ENCODE measurements at regions not wholly inside any gene's neighbourhood (a gene's known extent, or its start where the extent isn't known, plus 50 kb on each side); places are given as distances from the start of the nearest gene placed in this dataset.

DNA sequence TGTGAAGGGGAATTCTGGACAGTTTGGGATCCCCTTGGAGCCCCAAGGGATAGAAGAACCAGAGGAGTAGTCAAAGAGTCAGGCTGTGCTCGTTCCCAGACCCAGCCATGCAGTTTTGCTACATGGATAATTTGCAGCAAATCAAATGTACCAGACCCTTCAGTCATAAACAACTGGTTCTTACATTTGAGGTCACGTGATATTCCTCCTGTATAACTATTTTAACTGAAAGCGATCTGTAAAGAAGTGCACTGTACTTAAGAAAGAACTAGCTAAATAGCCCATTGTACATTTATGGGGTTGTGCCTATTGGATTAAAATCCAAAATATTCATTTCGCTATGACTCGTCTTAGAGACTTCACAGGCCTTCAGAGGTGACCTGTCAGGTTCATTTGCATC is 550.2 kb upstream of the TENM3 start:
- no peak overlapping the region for H3K27ac Mint-ChIP-seq (ENCODE audit: low read depth, unreplicated experiment)
- ChIA-PET POLR2A (no interaction called here), CTCF (no interaction called here)
- no peaks in the 10 kb centered on the region for H3K4me1 Mint-ChIP-seq (ENCODE audit: insufficient read depth, unreplicated experiment)
- H3K36me3 Mint-ChIP-seq (ENCODE audit: insufficient read depth, unreplicated experiment): no peaks in the 10 kb centered on the region
- DNase-seq (ENCODE audit: unreplicated experiment): no peak
- intact Hi-C loops (cut with micrococcal nuclease): no loop called here
- H3K9me3 Mint-ChIP-seq (ENCODE audit: unreplicated experiment): no peaks in the 10 kb centered on the region
- H3K4me3 Mint-ChIP-seq (ENCODE audit: unreplicated experiment): no peak overlapping the region
- H3K27me3 Mint-ChIP-seq (ENCODE audit: insufficient read depth, unreplicated experiment): no peaks in the 10 kb centered on the region
- TF ChIP-seq, protein P1, sequence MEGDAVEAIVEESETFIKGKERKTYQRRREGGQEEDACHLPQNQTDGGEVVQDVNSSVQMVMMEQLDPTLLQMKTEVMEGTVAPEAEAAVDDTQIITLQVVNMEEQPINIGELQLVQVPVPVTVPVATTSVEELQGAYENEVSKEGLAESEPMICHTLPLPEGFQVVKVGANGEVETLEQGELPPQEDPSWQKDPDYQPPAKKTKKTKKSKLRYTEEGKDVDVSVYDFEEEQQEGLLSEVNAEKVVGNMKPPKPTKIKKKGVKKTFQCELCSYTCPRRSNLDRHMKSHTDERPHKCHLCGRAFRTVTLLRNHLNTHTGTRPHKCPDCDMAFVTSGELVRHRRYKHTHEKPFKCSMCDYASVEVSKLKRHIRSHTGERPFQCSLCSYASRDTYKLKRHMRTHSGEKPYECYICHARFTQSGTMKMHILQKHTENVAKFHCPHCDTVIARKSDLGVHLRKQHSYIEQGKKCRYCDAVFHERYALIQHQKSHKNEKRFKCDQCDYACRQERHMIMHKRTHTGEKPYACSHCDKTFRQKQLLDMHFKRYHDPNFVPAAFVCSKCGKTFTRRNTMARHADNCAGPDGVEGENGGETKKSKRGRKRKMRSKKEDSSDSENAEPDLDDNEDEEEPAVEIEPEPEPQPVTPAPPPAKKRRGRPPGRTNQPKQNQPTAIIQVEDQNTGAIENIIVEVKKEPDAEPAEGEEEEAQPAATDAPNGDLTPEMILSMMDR (IDR thresholded peaks at IDR 0.05; ENCODE audit: unreplicated experiment): no peak
- no TSS peak for BruUV-seq (replicated peaks)

DNA sequence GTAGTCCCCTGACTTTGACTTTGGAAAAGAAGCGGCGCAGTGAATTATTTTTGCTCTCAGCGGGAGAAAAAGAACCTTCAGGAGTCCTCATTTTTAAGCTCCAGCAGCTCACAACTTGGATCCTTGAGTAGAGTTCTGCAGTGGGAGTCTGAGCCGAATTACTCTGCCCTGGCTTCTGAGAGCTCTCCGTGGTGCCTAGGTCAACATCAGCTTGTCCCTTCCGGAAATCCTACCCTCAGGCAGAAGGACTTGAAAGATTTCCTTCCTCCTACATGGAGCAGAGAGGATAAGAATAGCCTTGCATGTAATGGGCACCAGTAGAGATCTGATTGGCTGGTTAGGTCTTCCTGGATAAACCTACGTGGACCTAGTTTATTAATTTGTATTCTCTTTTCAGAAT is 549.7 kb upstream of the TENM3 start:
- Mint-ChIP-seq H3K9me3 (ENCODE audit: unreplicated experiment) (no peaks in the 10 kb centered on the region), H3K4me1 (ENCODE audit: insufficient read depth, unreplicated experiment) (no peaks in the 10 kb centered on the region), H3K27ac (ENCODE audit: low read depth, unreplicated experiment) (no peak overlapping the region), H3K4me3 (ENCODE audit: unreplicated experiment) (no peak overlapping the region), H3K27me3 (ENCODE audit: insufficient read depth, unreplicated experiment) (no peaks in the 10 kb centered on the region), H3K36me3 (ENCODE audit: insufficient read depth, unreplicated experiment) (no peaks in the 10 kb centered on the region)
- intact Hi-C loops (cut with micrococcal nuclease): no loop called here
- POLR2A ChIA-PET: no interaction called here
- CTCF ChIA-PET: no interaction called here
- no peak for DNase-seq (ENCODE audit: unreplicated experiment)
- TF ChIP-seq, protein P1 (IDR thresholded peaks at IDR 0.05; ENCODE audit: unreplicated experiment): no peak
- no TSS peak for BruUV-seq (replicated peaks)

DNA sequence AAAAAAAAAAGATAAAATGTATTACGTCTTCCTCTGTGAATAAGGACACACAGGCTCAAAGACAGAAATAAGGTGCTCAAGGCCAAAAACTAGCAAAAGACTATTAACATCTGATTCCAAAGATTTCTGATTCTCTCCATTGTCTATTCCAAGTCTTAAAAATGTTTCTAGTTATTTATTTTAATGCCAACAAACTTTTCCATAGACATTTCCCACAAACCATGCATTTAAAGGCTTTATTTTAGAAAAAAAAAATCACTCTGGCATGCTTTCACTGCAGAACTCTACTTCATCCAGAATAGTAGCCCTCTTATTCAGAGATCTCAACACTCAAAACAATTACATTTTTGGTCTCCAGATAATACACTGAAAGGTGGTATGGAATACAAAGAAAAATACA is 545.0 kb upstream of the TENM3 start:
- ChIA-PET POLR2A (no interaction called here), CTCF (interaction anchor here (0.6 to 0.7 kb wide), 2 partner anchors 18 to 440 kb away, joined by 3 read pairs; no protein-coding TSS in a partner anchor)
- intact Hi-C loops (cut with micrococcal nuclease): no loop called here
- Mint-ChIP-seq H3K36me3 (ENCODE audit: insufficient read depth, unreplicated experiment) (no peaks in the 10 kb centered on the region), H3K27ac (ENCODE audit: low read depth, unreplicated experiment) (no peak overlapping the region), H3K27me3 (ENCODE audit: insufficient read depth, unreplicated experiment) (no peaks in the 10 kb centered on the region), H3K4me1 (ENCODE audit: insufficient read depth, unreplicated experiment) (no peaks in the 10 kb centered on the region), H3K4me3 (ENCODE audit: unreplicated experiment) (no peak overlapping the region), H3K9me3 (ENCODE audit: unreplicated experiment) (no peaks in the 10 kb centered on the region)
- BruUV-seq (replicated peaks): no TSS peak
- DNase-seq (ENCODE audit: unreplicated experiment): no peak
- TF ChIP-seq, protein P1 (IDR thresholded peaks at IDR 0.05; ENCODE audit: unreplicated experiment): no peak

DNA sequence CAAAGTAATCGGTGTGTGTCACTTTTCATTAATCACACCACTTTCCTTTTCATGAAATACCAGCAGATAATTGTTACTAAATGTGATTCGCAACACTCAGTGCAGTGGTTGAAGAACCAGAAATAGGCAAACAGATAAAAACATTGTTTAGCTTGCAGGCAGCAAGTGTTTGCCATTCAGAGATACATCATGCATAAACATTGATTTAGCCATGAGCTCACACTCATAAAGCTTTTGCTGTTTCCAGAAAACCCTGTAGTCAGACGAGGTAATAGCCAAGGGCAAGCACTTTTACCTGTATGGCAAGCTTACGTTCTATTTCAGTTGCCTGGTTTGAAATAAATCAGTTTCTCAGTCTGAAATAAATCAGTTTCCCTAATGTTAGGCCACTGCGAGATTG is 542.0 kb upstream of the TENM3 start:
- H3K27ac Mint-ChIP-seq (ENCODE audit: low read depth, unreplicated experiment): no peak overlapping the region
- intact Hi-C loops (cut with micrococcal nuclease): no loop called here
- H3K4me1 Mint-ChIP-seq (ENCODE audit: insufficient read depth, unreplicated experiment): no peaks in the 10 kb centered on the region
- TF ChIP-seq, protein P1 (IDR thresholded peaks at IDR 0.05; ENCODE audit: unreplicated experiment): no peak
- H3K9me3 Mint-ChIP-seq (ENCODE audit: unreplicated experiment): no peaks in the 10 kb centered on the region
- H3K36me3 Mint-ChIP-seq (ENCODE audit: insufficient read depth, unreplicated experiment): no peaks in the 10 kb centered on the region
- H3K27me3 Mint-ChIP-seq (ENCODE audit: insufficient read depth, unreplicated experiment): no peaks in the 10 kb centered on the region
- ChIA-PET CTCF (no interaction called here), POLR2A (interaction anchor here (0.6 kb wide), 1 partner anchor 69 kb away, joined by 3 read pairs; no protein-coding TSS in a partner anchor)
- no TSS peak for BruUV-seq (replicated peaks)
- DNase-seq (ENCODE audit: unreplicated experiment): no peak
- no peak overlapping the region for H3K4me3 Mint-ChIP-seq (ENCODE audit: unreplicated experiment)
